CD14-positive monocyte (primary cell): ENCODE measurements at regions not wholly inside any gene's neighbourhood (a gene's known extent, or its start where the extent isn't known, plus 50 kb on each side); places are given as distances from the start of the nearest gene placed in this dataset.

ENCODE experiments used
- DNase-seq, 3 donors: peaks; one replicate each; pipeline ENCODE4 v3.0.0-alpha.2; 2011 to 2022
- H2AFZ ChIP-seq: 2 replicates; pipeline ENCODE4 v1.6.0; 2012; ENCODE audit warnings: mild to moderate bottlenecking, low read depth, low read length, inconsistent platforms; ENCODE audit not compliant: insufficient read depth, poor library complexity, severe bottlenecking
- H3K27ac ChIP-seq, 2 donors: 1 replicate in 1 of 2; 2 replicates in 1 of 2; pipeline ENCODE4 v1.5.1; 2012 to 2013; ENCODE audit warnings: low read length in 2 of 2, control low read depth in 1 of 2, inconsistent platforms in 1 of 2, low read depth in 1 of 2, mild to moderate bottlenecking in 1 of 2
- H3K27me3 ChIP-seq, 2 donors: one replicate each; pipeline versions ENCODE4 v1.6.0 to v1.6.1; 2011 to 2013; ENCODE audit warnings: low read length in 2 of 2; ENCODE audit not compliant: control insufficient read depth in 2 of 2, insufficient read depth in 2 of 2
- H3K36me3 ChIP-seq, 2 donors: replicated peaks in 1 of 2; 1 replicate in 1 of 2; 2 replicates in 1 of 2; pipeline versions ENCODE4 v1.5.1 to v1.6.1; 2012 to 2013; ENCODE audit warnings: low read length in 2 of 2, control low read depth in 1 of 2, inconsistent platforms in 1 of 2, mild to moderate bottlenecking in 1 of 2; ENCODE audit not compliant: insufficient read depth in 2 of 2, control insufficient read depth in 1 of 2
- H3K4me1 ChIP-seq, 2 donors: 1 replicate in 1 of 2; 2 replicates in 1 of 2; pipeline versions ENCODE4 v1.5.1 to v1.6.1; 2012 to 2013; ENCODE audit warnings: low read length in 2 of 2, control low read depth in 1 of 2, inconsistent platforms in 1 of 2, mild to moderate bottlenecking in 1 of 2, moderate library complexity in 1 of 2; ENCODE audit not compliant: insufficient read depth in 2 of 2, control insufficient read depth in 1 of 2
- H3K4me2 ChIP-seq: replicated peaks from 2 replicates; pipeline ENCODE3; 2012; ENCODE audit warnings: low read length, moderate library complexity, mild to moderate bottlenecking; ENCODE audit not compliant: poor library complexity, severe bottlenecking; ENCODE audit errors: extremely low read depth
- H3K4me3 ChIP-seq, 3 experiments: fragments of 200-600 bp in 1 of 3; sonication (generic) in 1 of 3; replicated peaks in 1 of 3; 1 replicate in 2 of 3; 2 replicates in 1 of 3; pipeline ENCODE4 v1.5.1; 2011 to 2013; ENCODE audit warnings: low read length in 3 of 3, mild to moderate bottlenecking in 3 of 3, control low read depth in 2 of 3, low read depth in 2 of 3, inconsistent platforms in 1 of 3, moderate library complexity in 1 of 3
- H3K79me2 ChIP-seq: 2 replicates; pipeline ENCODE4 v1.6.0; 2012; ENCODE audit warnings: mild to moderate bottlenecking, control low read depth, inconsistent platforms, low read length, moderate library complexity; ENCODE audit not compliant: insufficient read depth
- H3K9ac ChIP-seq: 2 replicates; pipeline ENCODE4 v1.6.0; 2017; ENCODE audit warnings: low read length, mild to moderate bottlenecking; ENCODE audit not compliant: insufficient read depth, poor library complexity, severe bottlenecking
- H3K9me3 ChIP-seq, 2 donors: replicated peaks in 1 of 2; 1 replicate in 1 of 2; 2 replicates in 1 of 2; pipeline versions ENCODE4 v1.5.1 to v1.6.1; 2012 to 2013; ENCODE audit warnings: low read length in 2 of 2, control low read depth in 1 of 2; ENCODE audit not compliant: control insufficient read depth in 1 of 2, insufficient read depth in 1 of 2
- H4K20me1 ChIP-seq: 2 replicates; pipeline ENCODE4 v1.6.0; 2012; ENCODE audit warnings: mild to moderate bottlenecking, low read length, control low read depth, moderate library complexity; ENCODE audit not compliant: insufficient read depth
- H3K27ac Mint-ChIP-seq, 7 donors: one replicate each; pipeline ENCODE4 v1.8.0; 2020; ENCODE audit warnings: mild to moderate bottlenecking in 7 of 7, mixed read lengths in 7 of 7, moderate library complexity in 6 of 7, inconsistent platforms in 2 of 7
- H3K27me3 Mint-ChIP-seq, 3 donors: one replicate each; pipeline ENCODE4 v1.8.0; 2021 to 2022; ENCODE audit warnings: low read depth in 3 of 3, mild to moderate bottlenecking in 3 of 3, mixed read lengths in 3 of 3, moderate library complexity in 3 of 3, inconsistent platforms in 1 of 3
- H3K36me3 Mint-ChIP-seq, 2 donors: one replicate each; pipeline ENCODE4 v1.8.0; 2020; ENCODE audit warnings: mixed read lengths in 2 of 2, inconsistent platforms in 1 of 2, mild to moderate bottlenecking in 1 of 2
- H3K4me1 Mint-ChIP-seq: one replicate; pipeline ENCODE4 v1.8.0; 2020; ENCODE audit warnings: mild to moderate bottlenecking, mixed read lengths
- H3K4me3 Mint-ChIP-seq, 2 donors: one replicate each; pipeline ENCODE4 v1.8.0; 2020; ENCODE audit warnings: mild to moderate bottlenecking in 2 of 2, mixed read lengths in 2 of 2, moderate library complexity in 1 of 2
- H3K9me3 Mint-ChIP-seq, 7 donors: one replicate each; pipeline ENCODE4 v1.8.0; 2020 to 2022; ENCODE audit warnings: mixed read lengths in 7 of 7, mild to moderate bottlenecking in 6 of 7, moderate library complexity in 6 of 7, inconsistent platforms in 2 of 7
- WGBS: methylation state at CpG from one replicate; pipeline ENCODE4 v1.1.5; 2013; ENCODE audit warnings: missing lambda C conversion rate; ENCODE audit not compliant: insufficient coverage; 5-methylcytosine and 5-hydroxymethylcytosine counted together
- intact Hi-C, 2 donors: fragments of 100-400 bp; cut with micrococcal nuclease; formaldehyde crosslinking; loops; one replicate each; pipeline versions ENCODE4 v1.15.0 to v1.15.1; 2023
- TF ChIP-seq, protein P1 (sequence below): fragments of 200-600 bp; IDR thresholded peaks from one replicate; pipeline ENCODE4 v1.8.0; 2022; ENCODE audit warnings: antibody characterized with exemption, mild to moderate bottlenecking

DNA sequence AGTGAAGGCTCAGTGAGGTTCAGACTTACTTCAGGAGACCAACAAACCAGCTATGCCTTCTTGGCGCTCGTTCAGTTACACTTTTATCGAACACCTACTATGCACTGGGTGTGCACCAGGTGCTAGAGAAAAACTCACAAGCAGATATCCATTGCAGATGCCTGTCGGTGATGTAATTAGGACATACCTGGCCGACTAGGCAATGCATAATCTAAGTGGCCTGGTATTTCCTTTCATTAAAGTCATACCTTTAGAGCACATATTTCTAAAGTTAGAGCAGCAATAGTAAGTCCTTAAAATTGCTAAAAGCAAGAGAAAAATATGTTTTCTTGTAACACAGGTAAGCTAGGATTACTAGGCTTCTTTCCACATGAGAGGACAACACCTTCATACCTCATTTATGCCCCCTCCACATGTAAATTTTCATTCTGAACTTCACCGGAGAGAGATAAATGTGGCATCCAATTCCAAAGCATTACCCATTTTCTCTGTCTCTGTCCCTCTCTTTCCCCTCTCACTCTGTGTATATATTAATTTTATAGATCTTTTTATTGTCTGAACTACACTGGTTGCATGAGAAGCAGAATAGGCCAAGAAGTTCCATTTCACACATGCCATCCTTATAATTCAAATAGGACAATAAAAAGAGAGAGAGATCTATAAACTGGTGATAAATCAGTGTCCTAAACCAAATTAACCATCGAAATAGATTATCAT is 242.2 kb downstream of the SPTSSA start:
- Histone ChIP-seq H3K4me1 (no peaks in the 10 kb centered on the region), H2AFZ (no peak overlapping the region), H3K36me3 (no peaks in the 10 kb centered on the region), H4K20me1 (no peaks in the 10 kb centered on the region), H3K4me2 (no peak overlapping the region), H3K9ac (no peak overlapping the region), H3K27me3 (peaks cover 3 to 4% of the 10 kb centered on the region in 2 donors), H3K27ac (no peak overlapping the region), H3K79me2 (no peaks in the 10 kb centered on the region), H3K9me3 (no peaks in the 10 kb centered on the region), H3K4me3 (no peak overlapping the region)
- WGBS: 92% methylated on average over 6 of the region's 7 CpGs
- TF ChIP-seq, protein P1, sequence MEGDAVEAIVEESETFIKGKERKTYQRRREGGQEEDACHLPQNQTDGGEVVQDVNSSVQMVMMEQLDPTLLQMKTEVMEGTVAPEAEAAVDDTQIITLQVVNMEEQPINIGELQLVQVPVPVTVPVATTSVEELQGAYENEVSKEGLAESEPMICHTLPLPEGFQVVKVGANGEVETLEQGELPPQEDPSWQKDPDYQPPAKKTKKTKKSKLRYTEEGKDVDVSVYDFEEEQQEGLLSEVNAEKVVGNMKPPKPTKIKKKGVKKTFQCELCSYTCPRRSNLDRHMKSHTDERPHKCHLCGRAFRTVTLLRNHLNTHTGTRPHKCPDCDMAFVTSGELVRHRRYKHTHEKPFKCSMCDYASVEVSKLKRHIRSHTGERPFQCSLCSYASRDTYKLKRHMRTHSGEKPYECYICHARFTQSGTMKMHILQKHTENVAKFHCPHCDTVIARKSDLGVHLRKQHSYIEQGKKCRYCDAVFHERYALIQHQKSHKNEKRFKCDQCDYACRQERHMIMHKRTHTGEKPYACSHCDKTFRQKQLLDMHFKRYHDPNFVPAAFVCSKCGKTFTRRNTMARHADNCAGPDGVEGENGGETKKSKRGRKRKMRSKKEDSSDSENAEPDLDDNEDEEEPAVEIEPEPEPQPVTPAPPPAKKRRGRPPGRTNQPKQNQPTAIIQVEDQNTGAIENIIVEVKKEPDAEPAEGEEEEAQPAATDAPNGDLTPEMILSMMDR: no peak
- peaks cover 2% of the 10 kb centered on the region for H3K4me1 Mint-ChIP-seq
- H3K27ac Mint-ChIP-seq: no peak overlapping the region
- no peak overlapping the region for H3K4me3 Mint-ChIP-seq
- peaks cover 0 to 8% (median under 1%) of the 10 kb centered on the region in 7 donors for H3K9me3 Mint-ChIP-seq
- intact Hi-C loops: no loop called here
- peaks cover 5 to 19% (median 6%) of the 10 kb centered on the region in 3 donors for H3K27me3 Mint-ChIP-seq
- no peaks in the 10 kb centered on the region for H3K36me3 Mint-ChIP-seq
- no peak for DNase-seq

DNA sequence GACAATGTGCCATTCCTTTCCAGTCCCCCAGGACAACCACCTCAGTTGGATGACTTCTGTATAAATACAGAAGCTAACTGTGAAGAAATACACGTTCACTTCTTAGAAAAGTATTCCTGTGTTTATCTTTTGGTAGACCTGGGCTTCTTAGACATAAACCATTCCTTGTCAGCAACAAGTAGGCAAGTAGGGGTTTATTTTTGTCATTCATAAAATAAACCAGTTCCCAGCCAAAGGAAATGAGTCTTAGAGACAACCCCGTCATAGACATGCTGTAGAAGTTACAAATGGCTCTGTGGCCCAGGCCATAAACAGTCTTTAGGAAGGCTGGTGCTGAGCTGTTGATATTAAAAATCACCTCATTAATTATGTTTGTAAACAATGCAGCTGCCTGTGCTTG is 243.2 kb downstream of the SPTSSA start:
- H3K9me3 ChIP-seq: no peaks in the 10 kb centered on the region
- peaks cover 0 to 8% (median 2%) of the 10 kb centered on the region in 7 donors for H3K9me3 Mint-ChIP-seq
- H3K36me3 Mint-ChIP-seq: no peaks in the 10 kb centered on the region
- H3K4me1 Mint-ChIP-seq: peaks cover 2% of the 10 kb centered on the region
- WGBS: no CpG with 5 or more reads among the region's 2 CpGs
- H3K27me3 Mint-ChIP-seq: peaks cover 6 to 19% (median 8%) of the 10 kb centered on the region in 3 donors
- H3K36me3 ChIP-seq: no peaks in the 10 kb centered on the region
- H3K79me2 ChIP-seq: no peaks in the 10 kb centered on the region
- no peaks in the 10 kb centered on the region for H3K4me1 ChIP-seq
- H3K4me3 Mint-ChIP-seq: no peak overlapping the region
- H3K4me3 ChIP-seq: no peak overlapping the region
- no peaks in the 10 kb centered on the region for H4K20me1 ChIP-seq
- TF ChIP-seq, protein P1: no peak
- H3K27ac Mint-ChIP-seq: no peak overlapping the region
- H3K27ac ChIP-seq: no peak overlapping the region
- DNase-seq: no peak
- H3K27me3 ChIP-seq: peaks cover 3 to 4% of the 10 kb centered on the region in 2 donors
- H3K4me2 ChIP-seq: no peak overlapping the region
- intact Hi-C loops: no loop called here
- no peak overlapping the region for H3K9ac ChIP-seq
- H2AFZ ChIP-seq: no peak overlapping the region
